Activated CD4-positive, alpha-beta memory T cell treated with anti-CD3 and anti-CD28 coated beads, Interleukin-2, amount 10 ng/mL, durations not matched to agents 7 days and 5 days (primary cell): ENCODE measurements at regions not wholly inside any gene's neighbourhood (a gene's known extent, or its start where the extent isn't known, plus 50 kb on each side); places are given as distances from the start of the nearest gene placed in this dataset.

Source experiments
- CTCF ChIA-PET: fragments of 350-600 bp; sonication (Branson Sonifier 250); formaldehyde crosslinking; loops from one replicate; lab custom pipeline; 2021; ENCODE audit warnings: antibody characterized with exemption, inconsistent platforms; lab: Charles Lee
- POLR2A ChIA-PET: fragments of 350-600 bp; sonication (Branson Sonifier 250); formaldehyde crosslinking; loops from one replicate; lab custom pipeline; 2021; ENCODE audit warnings: antibody characterized with exemption; lab: Charles Lee
- DNase-seq: peaks from one replicate; pipeline ENCODE4 v3.0.0-alpha.2; 2020
- H3K27ac Mint-ChIP-seq: one replicate; pipeline ENCODE4 v1.8.0; 2021; ENCODE audit warnings: mild to moderate bottlenecking, mixed read lengths
- H3K27me3 Mint-ChIP-seq: one replicate; pipeline ENCODE4 v1.8.0; 2021; ENCODE audit warnings: mixed read lengths
- H3K36me3 Mint-ChIP-seq: one replicate; pipeline ENCODE4 v1.8.0; 2021; ENCODE audit warnings: low read depth, mixed read lengths
- H3K4me1 Mint-ChIP-seq: one replicate; pipeline ENCODE4 v1.8.0; 2021; ENCODE audit warnings: mixed read lengths
- H3K4me3 Mint-ChIP-seq: one replicate; pipeline ENCODE4 v1.8.0; 2021; ENCODE audit warnings: mild to moderate bottlenecking, mixed read lengths
- H3K9me3 Mint-ChIP-seq: one replicate; pipeline ENCODE4 v1.8.0; 2021; ENCODE audit warnings: mixed read lengths

DNA sequence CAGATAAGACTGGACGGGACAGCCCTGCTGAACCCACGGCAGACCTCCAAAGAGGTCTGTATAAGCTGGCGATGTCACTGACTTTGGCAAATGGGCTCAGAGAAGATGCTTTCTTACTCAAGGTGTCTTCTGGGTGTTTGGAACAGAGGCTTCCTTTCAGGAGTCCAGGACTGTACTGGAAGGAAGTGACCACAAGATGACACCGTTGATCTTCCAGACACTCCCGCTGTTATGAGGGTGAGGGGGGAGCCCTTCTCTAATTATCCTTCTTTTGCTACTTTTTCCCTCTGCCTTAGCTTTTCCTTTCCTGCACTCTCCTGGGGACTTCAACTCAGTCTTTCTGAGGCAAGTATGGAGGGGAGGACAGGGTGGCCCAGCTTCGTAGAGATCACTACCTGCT, 65.2 kb upstream of the ZNF599 start:
- Mint-ChIP-seq H3K27me3 (no peaks in the 10 kb centered on the region), H3K27ac (no peak overlapping the region), H3K36me3 (no peaks in the 10 kb centered on the region), H3K4me3 (no peak overlapping the region), H3K9me3 (peaks cover 2% of the 10 kb centered on the region), H3K4me1 (no peaks in the 10 kb centered on the region)
- ChIA-PET CTCF (interaction anchor here (0.9 kb wide), 1 partner anchor 205 kb away, joined by 3 read pairs; no protein-coding TSS in a partner anchor), POLR2A (no interaction called here)
- DNase-seq = no peak

DNA sequence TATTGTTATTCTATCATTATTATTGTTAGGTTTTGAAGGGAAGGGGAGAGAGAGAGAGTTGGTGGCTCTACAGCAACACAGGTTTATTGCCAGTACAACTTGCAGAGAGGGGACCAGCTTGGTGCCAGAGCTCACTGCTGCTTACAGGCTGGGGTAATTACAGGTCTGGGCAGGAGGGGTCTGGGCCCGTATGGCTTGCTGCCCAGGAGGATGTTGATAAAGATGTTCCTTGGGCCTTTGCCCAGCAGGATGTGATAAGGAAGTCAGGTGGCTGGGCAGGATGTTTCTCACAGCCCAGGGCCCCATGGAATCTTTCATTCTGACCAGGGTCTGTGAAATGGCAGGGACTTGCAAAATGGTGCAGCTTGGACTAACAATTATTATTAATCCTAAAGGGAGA, 64.2 kb upstream of the ZNF599 start:
- Mint-ChIP-seq H3K9me3 (peaks cover 2% of the 10 kb centered on the region), H3K4me3 (no peak overlapping the region), H3K27ac (no peak overlapping the region), H3K27me3 (no peaks in the 10 kb centered on the region), H3K36me3 (no peaks in the 10 kb centered on the region), H3K4me1 (no peaks in the 10 kb centered on the region)
- CTCF ChIA-PET = interaction anchor here (0.9 kb wide), 1 partner anchor 206 kb away, joined by 3 read pairs; no protein-coding TSS in a partner anchor
- POLR2A ChIA-PET = no interaction called here
- no peak for DNase-seq

GRCh38 chr19:34835631-34836351, 62.8 kb upstream of the ZNF599 start:
- Mint-ChIP-seq H3K4me3 (no peak overlapping the region), H3K36me3 (no peaks in the 10 kb centered on the region), H3K27me3 (no peaks in the 10 kb centered on the region), H3K27ac (no peak overlapping the region), H3K4me1 (no peaks in the 10 kb centered on the region), H3K9me3 (peaks cover 2% of the 10 kb centered on the region)
- no peak for DNase-seq
- CTCF ChIA-PET = no interaction called here
- POLR2A ChIA-PET = no interaction called here

GRCh38 chr19:34834472-34835061, 61.6 kb upstream of the ZNF599 start:
- H3K9me3 Mint-ChIP-seq = peaks cover 2% of the 10 kb centered on the region
- H3K27me3 Mint-ChIP-seq = no peaks in the 10 kb centered on the region
- H3K27ac Mint-ChIP-seq = no peak overlapping the region
- H3K36me3 Mint-ChIP-seq = no peaks in the 10 kb centered on the region
- CTCF ChIA-PET = no interaction called here
- no peak for DNase-seq
- POLR2A ChIA-PET = no interaction called here
- no peaks in the 10 kb centered on the region for H3K4me1 Mint-ChIP-seq
- no peak overlapping the region for H3K4me3 Mint-ChIP-seq

DNA sequence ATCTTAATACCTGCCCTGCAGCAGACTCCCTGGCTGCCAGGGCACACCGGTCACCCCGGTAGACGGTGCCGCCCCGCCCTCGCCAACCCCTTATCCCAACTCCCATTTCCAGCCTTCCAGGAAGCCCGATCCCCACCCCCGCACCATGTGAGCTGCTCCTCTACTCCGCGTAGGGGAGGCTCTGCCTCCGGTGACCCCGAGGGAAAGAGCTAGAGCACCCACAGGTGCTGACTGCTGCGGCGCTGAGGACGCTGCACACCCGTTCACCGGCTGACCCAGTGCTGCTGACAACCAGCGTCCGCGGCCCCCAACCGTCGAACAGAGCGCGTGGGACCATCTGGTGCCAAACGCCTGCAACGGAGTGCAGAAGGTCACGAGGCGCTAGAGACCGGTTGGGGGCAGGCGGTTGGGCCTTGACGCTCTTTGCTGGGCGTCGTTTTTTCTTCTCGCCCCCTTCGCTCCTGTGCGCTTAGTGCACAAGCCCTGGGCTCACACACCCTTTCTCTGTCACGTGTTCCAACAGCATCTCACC, 59.6 kb upstream of the ZNF599 start:
- Mint-ChIP-seq H3K4me3 (no peak overlapping the region), H3K36me3 (no peaks in the 10 kb centered on the region)
- CTCF ChIA-PET = no interaction called here

DNA sequence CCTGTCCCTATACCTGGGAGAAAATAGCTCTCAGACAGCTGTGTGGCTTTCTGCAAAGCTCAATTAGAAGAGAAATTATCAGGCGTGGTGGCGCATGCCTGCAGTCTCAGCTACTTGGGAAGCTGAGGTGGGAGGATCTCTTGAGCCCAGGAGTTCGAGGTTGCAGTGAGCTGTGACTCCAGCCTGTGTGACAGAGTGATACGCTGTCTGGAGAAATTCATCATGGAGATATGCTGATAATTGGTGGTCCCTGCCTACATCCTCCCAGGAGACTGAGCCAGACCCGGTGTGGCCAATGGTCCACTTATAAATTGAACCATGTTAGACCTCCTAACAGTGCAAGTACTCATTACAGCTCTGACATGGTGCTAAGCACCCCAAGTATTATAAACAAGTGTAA, 58.7 kb upstream of the ZNF599 start:
- H3K9me3 Mint-ChIP-seq = no peaks in the 10 kb centered on the region
- no peaks in the 10 kb centered on the region for H3K4me1 Mint-ChIP-seq
- H3K36me3 Mint-ChIP-seq = no peaks in the 10 kb centered on the region
- no peak for DNase-seq
- ChIA-PET POLR2A (no interaction called here), CTCF (no interaction called here)
- H3K4me3 Mint-ChIP-seq = no peak overlapping the region
- no peaks in the 10 kb centered on the region for H3K27me3 Mint-ChIP-seq
- no peak overlapping the region for H3K27ac Mint-ChIP-seq

More for the DNA sequence above, 59.6 kb upstream of the ZNF599 start:
- POLR2A ChIA-PET = no interaction called here
- H3K27me3 Mint-ChIP-seq = no peaks in the 10 kb centered on the region
- no peaks in the 10 kb centered on the region for H3K4me1 Mint-ChIP-seq
- no peak overlapping the region for H3K27ac Mint-ChIP-seq
- peaks cover 2% of the 10 kb centered on the region for H3K9me3 Mint-ChIP-seq
- no peak for DNase-seq

GRCh38 chr19:34828156-34828555, 55.1 kb upstream of the ZNF599 start:
- Mint-ChIP-seq H3K4me1 (no peaks in the 10 kb centered on the region), H3K4me3 (no peak overlapping the region), H3K9me3 (no peaks in the 10 kb centered on the region), H3K27ac (no peak overlapping the region), H3K36me3 (no peaks in the 10 kb centered on the region), H3K27me3 (no peaks in the 10 kb centered on the region)
- POLR2A ChIA-PET = no interaction called here
- no peak for DNase-seq
- CTCF ChIA-PET = no interaction called here

DNA sequence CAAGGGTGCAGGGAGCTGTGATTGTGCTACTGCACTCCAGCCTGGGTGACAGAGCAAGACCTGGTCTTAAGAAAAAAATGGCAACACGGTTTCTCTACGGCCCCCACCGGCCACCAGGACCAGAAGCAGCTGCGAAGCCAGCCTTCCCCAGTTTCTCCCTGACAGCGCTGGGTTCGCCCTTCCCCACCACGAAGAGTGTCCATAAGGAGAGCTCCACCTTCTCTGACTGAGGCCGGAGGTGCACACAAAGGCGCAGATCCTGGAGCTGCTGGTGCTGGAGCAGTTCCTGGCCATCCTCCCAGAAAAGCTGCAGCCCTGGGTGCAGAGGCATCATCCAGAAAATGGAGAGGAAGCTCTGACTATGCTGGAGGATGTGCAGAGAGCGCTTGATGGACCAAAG, 52.2 kb upstream of the ZNF599 start:
- Mint-ChIP-seq H3K9me3 (no peaks in the 10 kb centered on the region), H3K27me3 (no peaks in the 10 kb centered on the region), H3K4me3 (no peak overlapping the region), H3K36me3 (no peaks in the 10 kb centered on the region), H3K27ac (no peak overlapping the region), H3K4me1 (no peaks in the 10 kb centered on the region)
- ChIA-PET POLR2A (no interaction called here), CTCF (no interaction called here)
- DNase-seq = no peak

- H3K27me3 Mint-ChIP-seq = no peaks in the 10 kb centered on the region
- no peak overlapping the region for H3K27ac Mint-ChIP-seq
- H3K9me3 Mint-ChIP-seq = no peaks in the 10 kb centered on the region
- no peaks in the 10 kb centered on the region for H3K36me3 Mint-ChIP-seq
- H3K4me1 Mint-ChIP-seq = no peaks in the 10 kb centered on the region
- ChIA-PET CTCF (no interaction called here), POLR2A (no interaction called here)
- H3K4me3 Mint-ChIP-seq = no peak overlapping the region
- DNase-seq = no peak
These were observed 51.7 kb upstream of the ZNF599 start for GRCh38 chr19:34824686-34825085.
